ACHN (cell line): ENCODE measurements at regions not wholly inside any gene's neighbourhood (a gene's known extent, or its start where the extent isn't known, plus 50 kb on each side); places are given as distances from the start of the nearest gene placed in this dataset.
A peak's percentile ranks its signal among the peaks of the same experiment; 100 is the strongest.
"Not testable (repeated sequence)": the region's sequence is repeated elsewhere in the genome, so short reads cannot be mapped to it uniquely, and the experiment has no call there.

Experiments used
- DNase-seq: peaks from one replicate; pipeline ENCODE4 v3.0.0-alpha.2; 2015
- in situ Hi-C: cut with HindIII; loops from 2 replicates; pipeline ENCODE4 v1.10.0; 2017; ENCODE audit warnings: low sequenced_read_pairs, low pct_ligation_motif_present, low pct_unique_long_range_greater_than_20kb

- in situ Hi-C loops: no loop called here
- peak; percentile 16 for DNase-seq
Observed at GRCh38 chr2:19649142-19649541, 252.6 kb downstream of the TTC32 start.

GRCh38 chr2:19648583-19648982 is 253.2 kb downstream of the TTC32 start:
- in situ Hi-C loops: no loop called here
- DNase-seq: no peak

GRCh38 chr2:19646987-19647386 is 254.8 kb downstream of the TTC32 start:
- in situ Hi-C loops: no loop called here

GRCh38 chr2:19644763-19645162 is 257.0 kb downstream of the TTC32 start:
- DNase-seq: no peak
- in situ Hi-C loops: no loop called here

More at GRCh38 chr2:19646987-19647386, 254.8 kb downstream of the TTC32 start:
- DNase-seq: no peak

GRCh38 chr2:19643117-19643518 is 258.7 kb downstream of the TTC32 start:
- no peak for DNase-seq
- in situ Hi-C loops: no loop called here

GRCh38 chr2:19642501-19642900 is 259.3 kb downstream of the TTC32 start:
- in situ Hi-C loops: no loop called here
- no peak for DNase-seq

- no peak for DNase-seq
- in situ Hi-C loops: no loop called here
Observed at GRCh38 chr2:19635951-19636510, 265.8 kb downstream of the TTC32 start.

GRCh38 chr2:19632403-19632991 is 269.3 kb downstream of the TTC32 start:
- in situ Hi-C loops: no loop called here
- DNase-seq: no peak

- in situ Hi-C loops: no loop called here
- no peak for DNase-seq
Observed at GRCh38 chr2:19631871-19632270, 269.9 kb downstream of the TTC32 start.

- in situ Hi-C loops: no loop called here
- no peak for DNase-seq
Observed at GRCh38 chr2:19630921-19631320, 270.9 kb downstream of the TTC32 start.

- in situ Hi-C loops: no loop called here
- no peak for DNase-seq
Observed at GRCh38 chr2:19627359-19627758, 268.9 kb upstream of the OSR1 start.

- peak; percentile 39 for DNase-seq
- in situ Hi-C loops: no loop called here
Observed at GRCh38 chr2:19623488-19623887, 265.1 kb upstream of the OSR1 start.

- in situ Hi-C loops: no loop called here
- no peak for DNase-seq
Observed at GRCh38 chr2:19617257-19617848, 258.9 kb upstream of the OSR1 start.

- DNase-seq, in situ Hi-C loops: not testable (repeated sequence)
Observed at GRCh38 chr2:19615402-19615801, 257.0 kb upstream of the OSR1 start.

- in situ Hi-C loops: no loop called here
- DNase-seq: no peak
Observed at GRCh38 chr2:19614066-19614465, 255.6 kb upstream of the OSR1 start.

- in situ Hi-C loops: no loop called here
- DNase-seq: peak; percentile 97
Observed at GRCh38 chr2:19611491-19612332, 253.3 kb upstream of the OSR1 start.

- DNase-seq: no peak
- in situ Hi-C loops: no loop called here
Observed at GRCh38 chr2:19609266-19609665, 250.8 kb upstream of the OSR1 start.

GRCh38 chr2:19607931-19608771 is 249.7 kb upstream of the OSR1 start:
- DNase-seq: peak; percentile 74
- in situ Hi-C loops: no loop called here

GRCh38 chr2:19607400-19607799 is 249.0 kb upstream of the OSR1 start:
- in situ Hi-C loops: no loop called here
- DNase-seq: peak; percentile 59
